MM.1S (cell line): ENCODE measurements at regions not wholly inside any gene's neighbourhood (a gene's known extent, or its start where the extent isn't known, plus 50 kb on each side); places are given as distances from the start of the nearest gene placed in this dataset.

Experiments
- DNase-seq: peaks from one replicate; pipeline ENCODE4 v3.0.0-alpha.2; 2015
- H2AFZ ChIP-seq: fragments of 300-600 bp; sonication (generic); 2 replicates; pipeline ENCODE4 v1.6.0; 2016; ENCODE audit warnings: antibody characterized with exemption, low read length
- H3F3A ChIP-seq: fragments of 300-600 bp; sonication (generic); 2 replicates; pipeline ENCODE4 v1.6.1; 2016; ENCODE audit warnings: mild to moderate bottlenecking, antibody characterized with exemption, low read length, moderate library complexity, mixed read lengths; ENCODE audit not compliant: insufficient read depth
- H3K27ac ChIP-seq: fragments of 300-600 bp; sonication (generic); 2 replicates; pipeline ENCODE4 v1.5.1; 2016; ENCODE audit warnings: mild to moderate bottlenecking, low read length
- H3K27me3 ChIP-seq: fragments of 300-600 bp; sonication (generic); replicated peaks from 2 replicates; pipeline ENCODE4 v1.6.0; 2016; ENCODE audit warnings: low read length; ENCODE audit not compliant: insufficient read depth
- H3K36me3 ChIP-seq: fragments of 300-600 bp; sonication (generic); replicated peaks from 2 replicates; pipeline ENCODE4 v1.6.1; 2016; ENCODE audit warnings: mild to moderate bottlenecking, low read length, mixed read lengths; ENCODE audit not compliant: insufficient read depth
- H3K4me1 ChIP-seq: fragments of 300-600 bp; sonication (generic); 2 replicates; pipeline ENCODE4 v1.6.1; 2016; ENCODE audit warnings: low read length, mixed read lengths
- H3K4me2 ChIP-seq: fragments of 300-600 bp; sonication (generic); 2 replicates; pipeline ENCODE4 v1.6.0; 2016; ENCODE audit warnings: low read depth, low read length
- H3K4me3 ChIP-seq: fragments of 300-600 bp; sonication (generic); 2 replicates; pipeline ENCODE4 v1.5.1; 2016; ENCODE audit warnings: low read length, mixed read lengths
- H3K79me2 ChIP-seq: fragments of 300-600 bp; sonication (generic); 2 replicates; pipeline ENCODE4 v1.6.1; 2016; ENCODE audit warnings: mixed run types, low read length, mixed read lengths
- H3K9ac ChIP-seq: fragments of 300-600 bp; sonication (generic); 2 replicates; pipeline ENCODE4 v1.6.1; 2016; ENCODE audit warnings: low read length, mixed read lengths
- H3K9me2 ChIP-seq: fragments of 300-600 bp; sonication (generic); replicated peaks from 2 replicates; pipeline ENCODE4 v1.6.1; 2016; ENCODE audit warnings: mild to moderate bottlenecking, low read length, mixed read lengths; ENCODE audit not compliant: insufficient read depth
- H3K9me3 ChIP-seq: fragments of 300-600 bp; sonication (generic); replicated peaks from 2 replicates; pipeline ENCODE4 v1.6.1; 2016; ENCODE audit warnings: mild to moderate bottlenecking, low read length, mixed read lengths; ENCODE audit not compliant: insufficient read depth
- H4K20me1 ChIP-seq: fragments of 300-600 bp; sonication (generic); 2 replicates; pipeline ENCODE4 v1.6.1; 2016; ENCODE audit warnings: mild to moderate bottlenecking, low read length, moderate library complexity, mixed read lengths; ENCODE audit not compliant: insufficient read depth
- CTCF ChIP-seq: fragments of 300-600 bp; sonication (generic); IDR thresholded peaks from 2 replicates; pipeline ENCODE4 v1.5.1; 2016; ENCODE audit warnings: antibody characterized with exemption, low read length, mixed read lengths
- EZH2 ChIP-seq: fragments of 300-600 bp; sonication (generic); optimal IDR thresholded peaks from 2 replicates; pipeline ENCODE3; 2017; ENCODE audit warnings: low read depth, mild to moderate bottlenecking, antibody characterized with exemption, low read length, mixed read lengths
- EZH2phosphoT487 ChIP-seq: fragments of 300-600 bp; sonication (generic); IDR thresholded peaks from 2 replicates; pipeline ENCODE4 v1.6.1; 2018; ENCODE audit warnings: antibody characterized with exemption, low read length

GRCh38 chrX:6891404-6891803, 256.1 kb upstream of the STS start:
- Histone ChIP-seq H3K4me1 (no peaks in the 10 kb centered on the region), H3K9ac (no peak overlapping the region), H3K4me2 (no peak overlapping the region), H3K9me2 (no peaks in the 10 kb centered on the region), H4K20me1 (no peaks in the 10 kb centered on the region), H3K27me3 (no peaks in the 10 kb centered on the region), H3K36me3 (no peaks in the 10 kb centered on the region), H3K27ac (no peak overlapping the region), H3K9me3 (no peaks in the 10 kb centered on the region), H2AFZ (no peak overlapping the region), H3F3A (no peaks in the 10 kb centered on the region), H3K4me3 (no peak overlapping the region), H3K79me2 (no peaks in the 10 kb centered on the region)
- no peak for DNase-seq
- no peak for TF ChIP-seq EZH2
- no peak for TF ChIP-seq CTCF
- TF ChIP-seq EZH2phosphoT487, result no peak

GRCh38 chrX:6890544-6891261, 256.8 kb upstream of the STS start:
- Histone ChIP-seq H3K27me3 (no peaks in the 10 kb centered on the region), H3F3A (no peaks in the 10 kb centered on the region)
- no peak for DNase-seq

DNA sequence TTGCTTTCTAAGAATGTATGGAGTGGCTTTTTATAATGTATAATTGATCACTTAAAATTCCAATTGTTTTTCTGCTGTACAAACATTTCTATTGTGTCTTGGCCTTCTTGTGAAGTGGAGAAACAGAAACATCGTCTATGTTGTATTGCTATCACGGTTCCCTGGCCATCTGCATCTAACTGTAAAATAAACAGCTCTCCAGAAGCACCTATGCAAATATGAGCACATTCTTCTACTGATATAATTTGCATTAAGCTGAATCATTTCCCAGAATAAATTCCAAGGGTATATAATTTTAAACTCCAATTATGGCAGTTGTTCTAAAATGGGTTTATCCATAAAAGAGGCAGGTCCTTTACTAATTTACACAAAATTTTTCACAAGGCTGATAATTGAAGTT, 261.6 kb upstream of the STS start:
- Histone ChIP-seq H3K27me3 (no peaks in the 10 kb centered on the region), H3K79me2 (no peaks in the 10 kb centered on the region), H3F3A (no peaks in the 10 kb centered on the region), H4K20me1 (no peaks in the 10 kb centered on the region), H3K4me3 (no peak overlapping the region), H3K4me2 (no peak overlapping the region), H3K4me1 (no peaks in the 10 kb centered on the region), H3K9ac (no peak overlapping the region), H2AFZ (no peak overlapping the region), H3K9me3 (no peaks in the 10 kb centered on the region), H3K36me3 (no peaks in the 10 kb centered on the region), H3K27ac (no peak overlapping the region), H3K9me2 (no peaks in the 10 kb centered on the region)
- no peak for DNase-seq
- TF ChIP-seq EZH2phosphoT487, result no peak
- TF ChIP-seq EZH2, result no peak
- TF ChIP-seq CTCF, result no peak

More at GRCh38 chrX:6890544-6891261, 256.8 kb upstream of the STS start:
- H3K9me2 ChIP-seq, result no peaks in the 10 kb centered on the region
- H3K36me3 ChIP-seq, result no peaks in the 10 kb centered on the region
- H3K79me2 ChIP-seq, result no peaks in the 10 kb centered on the region
- TF ChIP-seq CTCF (no peak), EZH2phosphoT487 (no peak), EZH2 (no peak)
- no peak overlapping the region for H3K27ac ChIP-seq
- no peak overlapping the region for H2AFZ ChIP-seq
- H4K20me1 ChIP-seq, result no peaks in the 10 kb centered on the region
- no peak overlapping the region for H3K9ac ChIP-seq
- H3K4me1 ChIP-seq, result no peaks in the 10 kb centered on the region
- no peaks in the 10 kb centered on the region for H3K9me3 ChIP-seq
- H3K4me3 ChIP-seq, result no peak overlapping the region
- no peak overlapping the region for H3K4me2 ChIP-seq
